AG10803 (cell line): ENCODE measurements at regions not wholly inside any gene's neighbourhood (a gene's known extent, or its start where the extent isn't known, plus 50 kb on each side); places are given as distances from the start of the nearest gene placed in this dataset.

Experiments used
- DNase-seq: peaks from one replicate; pipeline ENCODE4 v3.0.0; 2010; ENCODE audit warnings: low read depth
- H3K4me3 ChIP-seq: 2 replicates; pipeline ENCODE4 v1.5.1; 2011; ENCODE audit warnings: mild to moderate bottlenecking, low read length, control low read depth
- CTCF ChIP-seq: conservative IDR thresholded peaks from 2 replicates; pipeline ENCODE4 v1.5.1; 2011; ENCODE audit warnings: mild to moderate bottlenecking, low read length, control low read depth, inconsistent platforms

- peak overlapping the region; percentile 76 for H3K4me3 ChIP-seq
- TF ChIP-seq CTCF: no peak
- DNase-seq: peak; percentile 9
Observed at GRCh38 chr3:87088430-87088992, 97.6 kb upstream of the VGLL3 start.

GRCh38 chr3:87084868-87085267 is 93.9 kb upstream of the VGLL3 start:
- TF ChIP-seq CTCF: no peak
- H3K4me3 ChIP-seq: no peak overlapping the region
- DNase-seq: no peak

GRCh38 chr3:87082796-87083440 is 92.0 kb upstream of the VGLL3 start:
- peak; percentile 83 for TF ChIP-seq CTCF
- H3K4me3 ChIP-seq: no peak overlapping the region
- DNase-seq: peak; percentile 73

GRCh38 chr3:87077355-87077754 is 86.4 kb upstream of the VGLL3 start:
- no peak for DNase-seq
- TF ChIP-seq CTCF: no peak
- no peak overlapping the region for H3K4me3 ChIP-seq

GRCh38 chr3:87076946-87077345 is 86.0 kb upstream of the VGLL3 start:
- no peak overlapping the region for H3K4me3 ChIP-seq
- peak; percentile 57 for DNase-seq
- no peak for TF ChIP-seq CTCF

GRCh38 chr3:87073496-87074145 is 82.7 kb upstream of the VGLL3 start:
- no peak for TF ChIP-seq CTCF
- H3K4me3 ChIP-seq: no peak overlapping the region
- DNase-seq: no peak

GRCh38 chr3:87072446-87072845 is 81.5 kb upstream of the VGLL3 start:
- no peak for DNase-seq
- H3K4me3 ChIP-seq: no peak overlapping the region
- TF ChIP-seq CTCF: no peak
